HepG2 (cell line): ENCODE measurements at regions not wholly inside any gene's neighbourhood (a gene's known extent, or its start where the extent isn't known, plus 50 kb on each side); places are given as distances from the start of the nearest gene placed in this dataset.

Experiments
- AKAP8 ChIP-seq: sonication (generic); formaldehyde crosslinking; IDR thresholded peaks from 2 replicates; pipeline ENCODE4 v1.5.1; 2020; ENCODE audit warnings: mild to moderate bottlenecking, missing genetic modification reagents
- ATRX ChIP-seq: sonication (generic); formaldehyde crosslinking; IDR thresholded peaks from 2 replicates; pipeline ENCODE4 v1.4.0; 2020; ENCODE audit warnings: missing genetic modification reagents, borderline replicate concordance
- CBX5 ChIP-seq: sonication (generic); formaldehyde crosslinking; IDR thresholded peaks from 2 replicates; pipeline ENCODE4 v1.4.0; 2020; ENCODE audit warnings: missing genetic modification reagents, borderline replicate concordance
- GATAD2A ChIP-seq: IDR thresholded peaks from 2 replicates; pipeline ENCODE4 v1.6.1; 2016
- HDAC2 ChIP-seq: sonication (generic); formaldehyde crosslinking; IDR thresholded peaks from 2 replicates; pipeline ENCODE4 v1.4.0; 2020; ENCODE audit warnings: missing genetic modification reagents
- HOXA7 ChIP-seq: sonication (generic); formaldehyde crosslinking; IDR thresholded peaks from 2 replicates; pipeline ENCODE4 v1.8.1; 2022; ENCODE audit warnings: mild to moderate bottlenecking, missing genetic modification reagents, moderate library complexity
- IKZF1 ChIP-seq: fragments of 450-650 bp; IDR thresholded peaks from 2 replicates; pipeline ENCODE4 v1.7.1; 2016
- MATR3 ChIP-seq: sonication (generic); formaldehyde crosslinking; IDR thresholded peaks from 2 replicates; pipeline ENCODE4 v1.4.0; 2020; ENCODE audit warnings: missing genetic modification reagents
- NFE2 ChIP-seq: sonication (generic); formaldehyde crosslinking; IDR thresholded peaks from 2 replicates; pipeline ENCODE4 v1.4.0; 2020; ENCODE audit warnings: missing genetic modification reagents
- RARA ChIP-seq: IDR thresholded peaks from 2 replicates; pipeline ENCODE4 v1.6.1; 2016; ENCODE audit warnings: missing genetic modification reagents, missing compliant biosample characterization
- RFX5 ChIP-seq: IDR thresholded peaks from 2 replicates; pipeline ENCODE4 v1.6.1; 2011; ENCODE audit warnings: low read depth, low read length, improper control_type of control experiment
- SIN3A ChIP-seq: IDR thresholded peaks from 2 replicates; pipeline ENCODE4 v1.6.1; 2011; ENCODE audit warnings: low read depth, mild to moderate bottlenecking, control low read depth, low read length, borderline replicate concordance
- SMAD1 ChIP-seq: sonication (generic); formaldehyde crosslinking; IDR thresholded peaks from 2 replicates; pipeline ENCODE4 v1.4.0; 2020; ENCODE audit warnings: missing genetic modification reagents, low read depth, mild to moderate bottlenecking, borderline replicate concordance
- TFDP1 ChIP-seq: IDR thresholded peaks from 2 replicates; pipeline ENCODE4 v1.6.1; 2016; ENCODE audit warnings: missing compliant biosample characterization, missing genetic modification reagents, borderline replicate concordance
- U2AF1 ChIP-seq: fragments of 200-400 bp; formaldehyde crosslinking; optimal IDR thresholded peaks from 2 replicates; pipeline ENCODE3; 2017; ENCODE audit warnings: mild to moderate bottlenecking, low read depth, low read length
- ZBTB46 ChIP-seq: sonication (generic); formaldehyde crosslinking; IDR thresholded peaks from 2 replicates; pipeline ENCODE4 v1.4.0; 2020; ENCODE audit warnings: mild to moderate bottlenecking, missing genetic modification reagents, borderline replicate concordance
- ZFAT ChIP-seq: sonication (generic); formaldehyde crosslinking; conservative IDR thresholded peaks from 2 replicates; pipeline ENCODE4 v1.8.1; 2023; ENCODE audit warnings: missing genetic modification reagents, inconsistent platforms
- ZMYM4 ChIP-seq: sonication (generic); formaldehyde crosslinking; IDR thresholded peaks from 2 replicates; pipeline ENCODE4 v1.8.1; 2023; ENCODE audit warnings: mild to moderate bottlenecking, missing genetic modification reagents
- ZNF362 ChIP-seq: sonication (generic); formaldehyde crosslinking; IDR thresholded peaks from 2 replicates; pipeline ENCODE4 v1.4.0; 2020; ENCODE audit warnings: missing genetic modification reagents, mild to moderate bottlenecking, borderline replicate concordance
- ZNF451 ChIP-seq: sonication (generic); formaldehyde crosslinking; IDR thresholded peaks from 2 replicates; pipeline ENCODE4 v1.5.0; 2020; ENCODE audit warnings: mild to moderate bottlenecking, missing genetic modification reagents
- TF ChIP-seq, protein P1 (sequence below): sonication (generic); formaldehyde crosslinking; IDR thresholded peaks from 2 replicates; pipeline ENCODE4 v1.8.0; 2022; ENCODE audit warnings: mild to moderate bottlenecking, missing genetic modification reagents; ENCODE audit not compliant: insufficient replicate concordance
- TF ChIP-seq, protein P2 (sequence below): fragments of 450-650 bp; IDR thresholded peaks from 2 replicates; pipeline ENCODE4 v1.6.1; 2017; ENCODE audit warnings: mild to moderate bottlenecking
- TF ChIP-seq, protein P3 (sequence below): sonication (generic); formaldehyde crosslinking; IDR thresholded peaks from 2 replicates; pipeline ENCODE4 v1.5.0; 2020; ENCODE audit warnings: missing genetic modification reagents, mild to moderate bottlenecking, borderline replicate concordance

DNA sequence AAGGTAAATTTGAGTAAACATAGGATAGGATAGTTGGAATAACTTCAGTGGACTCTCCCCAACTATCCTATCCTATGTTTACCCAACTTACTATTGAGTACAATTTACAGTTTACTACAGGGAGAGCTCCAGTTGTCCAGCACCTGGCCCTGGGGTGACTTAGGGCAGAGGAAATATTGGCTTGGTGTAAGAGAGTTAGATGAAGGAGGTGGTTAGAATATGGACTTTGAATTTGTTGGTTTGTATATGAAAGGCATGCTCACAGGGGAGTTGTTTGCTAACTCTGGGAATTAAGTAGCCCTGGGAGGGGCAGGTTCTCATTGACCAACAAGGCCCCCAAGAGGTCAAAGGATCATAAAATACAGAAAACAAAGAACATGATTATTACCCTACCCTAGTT lies 497.7 kb downstream of the ARL4A start (continued):
- no peak for TF ChIP-seq HOXA7 (CRISPR knock-in tag)
- TF ChIP-seq RARA = peak; percentile 80; the same call in 1 of the 2 replicates
- TF ChIP-seq RFX5 = no peak
- TF ChIP-seq, protein P1, sequence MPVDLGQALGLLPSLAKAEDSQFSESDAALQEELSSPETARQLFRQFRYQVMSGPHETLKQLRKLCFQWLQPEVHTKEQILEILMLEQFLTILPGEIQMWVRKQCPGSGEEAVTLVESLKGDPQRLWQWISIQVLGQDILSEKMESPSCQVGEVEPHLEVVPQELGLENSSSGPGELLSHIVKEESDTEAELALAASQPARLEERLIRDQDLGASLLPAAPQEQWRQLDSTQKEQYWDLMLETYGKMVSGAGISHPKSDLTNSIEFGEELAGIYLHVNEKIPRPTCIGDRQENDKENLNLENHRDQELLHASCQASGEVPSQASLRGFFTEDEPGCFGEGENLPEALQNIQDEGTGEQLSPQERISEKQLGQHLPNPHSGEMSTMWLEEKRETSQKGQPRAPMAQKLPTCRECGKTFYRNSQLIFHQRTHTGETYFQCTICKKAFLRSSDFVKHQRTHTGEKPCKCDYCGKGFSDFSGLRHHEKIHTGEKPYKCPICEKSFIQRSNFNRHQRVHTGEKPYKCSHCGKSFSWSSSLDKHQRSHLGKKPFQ (CRISPR knock-in tag) = no peak
- TF ChIP-seq IKZF1 = no peak
- peak; percentile 90 for TF ChIP-seq ZMYM4
- TF ChIP-seq AKAP8 (CRISPR knock-in tag) = no peak
- TF ChIP-seq, protein P2, sequence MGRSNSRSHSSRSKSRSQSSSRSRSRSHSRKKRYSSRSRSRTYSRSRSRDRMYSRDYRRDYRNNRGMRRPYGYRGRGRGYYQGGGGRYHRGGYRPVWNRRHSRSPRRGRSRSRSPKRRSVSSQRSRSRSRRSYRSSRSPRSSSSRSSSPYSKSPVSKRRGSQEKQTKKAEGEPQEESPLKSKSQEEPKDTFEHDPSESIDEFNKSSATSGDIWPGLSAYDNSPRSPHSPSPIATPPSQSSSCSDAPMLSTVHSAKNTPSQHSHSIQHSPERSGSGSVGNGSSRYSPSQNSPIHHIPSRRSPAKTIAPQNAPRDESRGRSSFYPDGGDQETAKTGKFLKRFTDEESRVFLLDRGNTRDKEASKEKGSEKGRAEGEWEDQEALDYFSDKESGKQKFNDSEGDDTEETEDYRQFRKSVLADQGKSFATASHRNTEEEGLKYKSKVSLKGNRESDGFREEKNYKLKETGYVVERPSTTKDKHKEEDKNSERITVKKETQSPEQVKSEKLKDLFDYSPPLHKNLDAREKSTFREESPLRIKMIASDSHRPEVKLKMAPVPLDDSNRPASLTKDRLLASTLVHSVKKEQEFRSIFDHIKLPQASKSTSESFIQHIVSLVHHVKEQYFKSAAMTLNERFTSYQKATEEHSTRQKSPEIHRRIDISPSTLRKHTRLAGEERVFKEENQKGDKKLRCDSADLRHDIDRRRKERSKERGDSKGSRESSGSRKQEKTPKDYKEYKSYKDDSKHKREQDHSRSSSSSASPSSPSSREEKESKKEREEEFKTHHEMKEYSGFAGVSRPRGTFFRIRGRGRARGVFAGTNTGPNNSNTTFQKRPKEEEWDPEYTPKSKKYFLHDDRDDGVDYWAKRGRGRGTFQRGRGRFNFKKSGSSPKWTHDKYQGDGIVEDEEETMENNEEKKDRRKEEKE = no peak
- TF ChIP-seq ZNF362 (CRISPR knock-in tag) = peak; percentile 18; the same call in 1 of the 2 replicates
- TF ChIP-seq GATAD2A = peak; percentile 94
- TF ChIP-seq U2AF1 = no peak
- no peak for TF ChIP-seq SIN3A
- no peak for TF ChIP-seq SMAD1 (CRISPR knock-in tag)
- no peak for TF ChIP-seq ZNF451
- TF ChIP-seq, protein P3, sequence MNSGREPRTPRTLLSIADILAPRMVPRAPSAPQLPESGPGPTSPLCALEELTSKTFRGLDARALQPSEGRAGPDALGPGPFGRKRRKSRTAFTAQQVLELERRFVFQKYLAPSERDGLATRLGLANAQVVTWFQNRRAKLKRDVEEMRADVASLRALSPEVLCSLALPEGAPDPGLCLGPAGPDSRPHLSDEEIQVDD (CRISPR knock-in tag) = no peak
- no peak for TF ChIP-seq ZBTB46
- no peak for TF ChIP-seq TFDP1 (CRISPR knock-in tag)
- no peak for TF ChIP-seq CBX5 (CRISPR knock-in tag)
- peak; percentile 91 for TF ChIP-seq HDAC2 (CRISPR knock-in tag)
- TF ChIP-seq NFE2 (CRISPR knock-in tag) = no peak
- TF ChIP-seq ZFAT (CRISPR knock-in tag) = no peak
- no peak for TF ChIP-seq ATRX (CRISPR knock-in tag)
- TF ChIP-seq MATR3 (CRISPR knock-in tag) = no peak
